Muscle of leg (tissue), 3 donors: ENCODE measurements at regions not wholly inside any gene's neighbourhood (a gene's known extent, or its start where the extent isn't known, plus 50 kb on each side); places are given as distances from the start of the nearest gene placed in this dataset.

Experiments
- DNase-seq: peaks from one replicate; pipeline ENCODE4 v3.0.0; 2013
- H3K27ac ChIP-seq: one replicate; pipeline ENCODE4 v1.5.1; 2013; ENCODE audit warnings: mild to moderate bottlenecking, low read length, control low read depth
- H3K27me3 ChIP-seq: one replicate; pipeline ENCODE4 v1.6.1; 2013; ENCODE audit warnings: low read length; ENCODE audit not compliant: control insufficient read depth, insufficient read depth
- H3K36me3 ChIP-seq: one replicate; pipeline ENCODE4 v1.6.1; 2013; ENCODE audit warnings: low read length; ENCODE audit not compliant: control insufficient read depth, insufficient read depth
- H3K4me1 ChIP-seq: one replicate; pipeline ENCODE4 v1.6.1; 2013; ENCODE audit warnings: low read length; ENCODE audit not compliant: control insufficient read depth, insufficient read depth
- H3K4me3 ChIP-seq: one replicate; pipeline ENCODE4 v1.5.1; 2013; ENCODE audit warnings: low read length, control low read depth
- H3K9me3 ChIP-seq: replicated peaks from 2 replicates; pipeline ENCODE4 v1.6.1; 2013; ENCODE audit warnings: low read depth, low read length; ENCODE audit not compliant: control insufficient read depth
- WGBS: methylation state at CpG from one replicate; pipeline ENCODE4 v1.1.5; 2013; ENCODE audit warnings: missing lambda C conversion rate; ENCODE audit not compliant: insufficient coverage; 5-methylcytosine and 5-hydroxymethylcytosine counted together

GRCh38 chr7:42812779-42813178, 99.1 kb downstream of the C7orf25 start:
- no peak overlapping the region for H3K27ac ChIP-seq
- no peaks in the 10 kb centered on the region for H3K4me1 ChIP-seq
- no peak for DNase-seq
- H3K4me3 ChIP-seq, result no peak overlapping the region
- H3K36me3 ChIP-seq, result no peaks in the 10 kb centered on the region
- no CpG with 5 or more reads among the region's 1 CpG for WGBS
- H3K9me3 ChIP-seq, result peaks cover 3% of the 10 kb centered on the region
- H3K27me3 ChIP-seq, result no peaks in the 10 kb centered on the region

- Histone ChIP-seq H3K4me1 (no peaks in the 10 kb centered on the region), H3K27ac (no peak overlapping the region), H3K36me3 (no peaks in the 10 kb centered on the region), H3K27me3 (no peaks in the 10 kb centered on the region), H3K9me3 (peaks cover 8% of the 10 kb centered on the region), H3K4me3 (no peak overlapping the region)
- no peak for DNase-seq
- 100% methylated on average over 2 of the region's 2 CpGs for WGBS
These were observed 106.3 kb downstream of the C7orf25 start for GRCh38 chr7:42805601-42806000.

DNA sequence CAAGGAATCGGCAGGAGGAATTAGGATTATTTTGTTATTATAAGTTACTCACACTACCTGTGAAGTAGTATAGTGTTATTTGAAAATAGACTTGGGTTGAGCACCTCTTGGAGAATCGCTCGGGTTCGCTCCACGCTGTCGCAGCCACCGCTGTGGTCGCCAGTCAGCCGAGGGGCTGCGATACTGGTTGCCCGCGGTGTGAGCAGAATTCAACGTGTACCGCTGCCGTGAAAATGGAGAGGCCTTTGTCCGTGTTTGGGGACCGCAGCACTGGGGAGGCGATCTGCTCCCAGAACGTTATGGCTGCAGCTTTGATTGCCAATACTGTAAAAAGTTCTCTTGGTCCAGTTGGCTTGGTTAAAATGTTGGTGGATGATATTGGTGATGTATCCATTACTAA, 117.2 kb downstream of the C7orf25 start:
- Histone ChIP-seq H3K27ac (no peak overlapping the region), H3K9me3 (no peaks in the 10 kb centered on the region), H3K27me3 (no peaks in the 10 kb centered on the region), H3K4me3 (no peak overlapping the region), H3K36me3 (no peaks in the 10 kb centered on the region), H3K4me1 (no peaks in the 10 kb centered on the region)
- 98% methylated on average over 18 of the region's 19 CpGs for WGBS
- no peak for DNase-seq

- no peaks in the 10 kb centered on the region for H3K4me1 ChIP-seq
- no peaks in the 10 kb centered on the region for H3K9me3 ChIP-seq
- no peak for DNase-seq
- no CpG with 5 or more reads among the region's 3 CpGs for WGBS
- no peaks in the 10 kb centered on the region for H3K27me3 ChIP-seq
- no peak overlapping the region for H3K4me3 ChIP-seq
- no peaks in the 10 kb centered on the region for H3K36me3 ChIP-seq
- no peak overlapping the region for H3K27ac ChIP-seq
These were observed 119.0 kb downstream of the C7orf25 start for GRCh38 chr7:42792841-42793240.

- no peaks in the 10 kb centered on the region for H3K27me3 ChIP-seq
- H3K4me3 ChIP-seq, result no peak overlapping the region
- H3K36me3 ChIP-seq, result no peaks in the 10 kb centered on the region
- WGBS, result no CpG with 5 or more reads among the region's 1 CpG
- no peak for DNase-seq
- H3K4me1 ChIP-seq, result no peaks in the 10 kb centered on the region
- no peak overlapping the region for H3K27ac ChIP-seq
- H3K9me3 ChIP-seq, result no peaks in the 10 kb centered on the region
These were observed 121.7 kb downstream of the C7orf25 start for GRCh38 chr7:42790196-42790595.

DNA sequence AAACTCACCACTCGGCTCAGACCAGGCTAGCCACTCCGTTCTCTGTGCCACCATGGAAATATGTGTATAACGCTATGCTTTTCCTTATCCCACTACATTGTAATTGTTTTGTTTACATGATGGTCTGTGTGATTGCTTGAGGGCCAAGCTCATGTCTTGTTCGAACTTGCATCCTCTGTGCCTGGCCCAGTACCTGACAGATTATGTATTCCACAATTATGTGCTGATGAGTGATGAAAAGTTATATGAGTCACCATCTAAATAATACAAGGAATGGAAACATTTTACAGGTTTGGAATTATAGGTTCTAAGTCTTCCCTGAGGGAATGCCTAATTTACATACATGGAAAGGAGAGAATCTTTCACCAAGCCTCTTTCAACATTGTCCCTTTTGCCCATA, 137.4 kb downstream of the C7orf25 start:
- WGBS, result no CpG with 5 or more reads among the region's 4 CpGs
- DNase-seq, result no peak
- Histone ChIP-seq H3K4me1 (no peaks in the 10 kb centered on the region), H3K9me3 (peaks cover 6% of the 10 kb centered on the region), H3K36me3 (no peaks in the 10 kb centered on the region), H3K27ac (no peak overlapping the region), H3K4me3 (no peak overlapping the region), H3K27me3 (no peaks in the 10 kb centered on the region)

DNA sequence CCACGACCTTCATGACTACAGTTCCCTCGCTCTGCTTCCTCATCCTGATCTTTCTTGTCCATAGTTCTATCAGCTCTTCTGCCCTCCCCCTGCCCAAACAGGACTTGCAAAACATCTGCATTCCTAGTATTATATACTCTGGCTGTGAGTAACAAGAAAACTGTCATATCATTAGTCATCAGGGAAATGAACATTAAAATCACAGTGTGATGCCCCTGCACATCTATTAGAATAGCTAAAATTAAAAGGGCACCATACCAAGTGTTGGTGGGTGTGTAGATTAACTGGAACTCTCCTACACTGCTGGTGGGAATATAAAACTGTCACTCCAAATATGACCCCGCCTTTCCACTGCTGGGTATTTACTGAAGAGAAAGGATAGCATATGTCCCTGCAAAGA, 141.8 kb downstream of the C7orf25 start:
- Histone ChIP-seq H3K9me3 (no peaks in the 10 kb centered on the region), H3K27ac (no peak overlapping the region), H3K4me3 (no peak overlapping the region), H3K36me3 (no peaks in the 10 kb centered on the region), H3K4me1 (no peaks in the 10 kb centered on the region), H3K27me3 (no peaks in the 10 kb centered on the region)
- 67% methylated on average over 1 of the region's 3 CpGs for WGBS
- DNase-seq, result no peak

- 67% methylated on average over 3 of the region's 4 CpGs for WGBS
- no peak for DNase-seq
- Histone ChIP-seq H3K36me3 (no peaks in the 10 kb centered on the region), H3K9me3 (no peaks in the 10 kb centered on the region), H3K4me1 (no peaks in the 10 kb centered on the region), H3K27ac (no peak overlapping the region), H3K27me3 (no peaks in the 10 kb centered on the region), H3K4me3 (no peak overlapping the region)
These were observed 143.8 kb downstream of the C7orf25 start for GRCh38 chr7:42768045-42768444.

DNA sequence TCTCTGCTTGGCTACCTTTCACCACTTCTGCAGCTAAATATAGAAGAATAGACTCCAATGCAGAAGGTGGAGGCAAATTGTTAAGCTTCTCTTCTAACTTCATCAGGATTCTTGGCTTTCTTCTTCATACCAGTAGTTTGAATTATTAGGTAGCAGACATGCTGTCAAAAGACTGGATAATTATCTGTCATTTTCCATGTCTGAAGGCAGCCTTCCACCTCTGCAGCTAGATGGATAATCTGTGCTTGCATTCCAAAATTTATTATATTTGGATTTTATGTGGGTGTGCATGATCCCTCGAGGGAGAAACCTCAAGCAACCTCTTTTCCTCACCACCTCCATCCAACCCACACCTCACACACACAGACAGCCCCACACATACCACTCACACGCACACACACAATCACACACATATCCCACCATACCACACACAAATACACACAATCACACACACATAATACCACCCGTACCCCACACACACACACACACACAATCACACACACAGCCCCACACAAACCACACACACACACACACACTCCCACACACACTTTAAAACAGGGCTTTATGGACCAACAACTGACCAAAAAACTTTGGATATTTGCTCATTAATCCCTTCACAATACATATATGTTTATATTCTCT, 145.0 kb downstream of the C7orf25 start:
- WGBS, result 80% methylated on average over 2 of the region's 3 CpGs
- Histone ChIP-seq H3K27ac (no peak overlapping the region), H3K36me3 (no peaks in the 10 kb centered on the region), H3K4me1 (no peaks in the 10 kb centered on the region), H3K4me3 (no peak overlapping the region), H3K9me3 (no peaks in the 10 kb centered on the region), H3K27me3 (no peaks in the 10 kb centered on the region)
- DNase-seq, result peak; percentile 36

DNA sequence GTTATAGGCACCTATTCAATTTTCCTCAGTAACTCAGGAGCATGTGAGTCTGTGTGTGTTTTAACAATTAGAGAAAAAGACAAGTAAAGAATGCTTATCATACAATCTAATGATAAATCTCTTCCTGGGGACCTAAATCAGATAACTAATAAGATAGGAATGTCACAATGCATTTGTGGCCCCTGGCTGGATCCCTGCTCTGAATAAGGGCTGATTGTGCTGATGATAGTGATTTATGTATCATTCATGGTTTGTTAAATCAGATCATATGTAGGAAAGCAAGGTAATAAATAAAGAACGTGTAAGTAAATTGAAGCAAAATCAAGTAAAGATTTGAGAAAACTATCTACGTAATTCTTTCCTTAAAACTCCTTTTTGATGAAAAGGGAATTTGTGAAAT, 145.9 kb downstream of the C7orf25 start:
- Histone ChIP-seq H3K27me3 (no peaks in the 10 kb centered on the region), H3K9me3 (no peaks in the 10 kb centered on the region), H3K36me3 (no peaks in the 10 kb centered on the region), H3K27ac (no peak overlapping the region), H3K4me3 (no peak overlapping the region), H3K4me1 (no peaks in the 10 kb centered on the region)
- no CpG with 5 or more reads among the region's 2 CpGs for WGBS
- DNase-seq, result no peak

- WGBS, result 92% methylated on average over 3 of the region's 6 CpGs
- H3K27ac ChIP-seq, result no peak overlapping the region
- H3K4me3 ChIP-seq, result no peak overlapping the region
- H3K36me3 ChIP-seq, result no peaks in the 10 kb centered on the region
- no peak for DNase-seq
- H3K27me3 ChIP-seq, result no peaks in the 10 kb centered on the region
- no peaks in the 10 kb centered on the region for H3K4me1 ChIP-seq
- H3K9me3 ChIP-seq, result peaks cover 3% of the 10 kb centered on the region
These were observed 148.7 kb downstream of the C7orf25 start for GRCh38 chr7:42763137-42763551.
